HPDE6-E6E7 (cell line): ENCODE measurements at regions not wholly inside any gene's neighbourhood (a gene's known extent, or its start where the extent isn't known, plus 50 kb on each side); places are given as distances from the start of the nearest gene placed in this dataset.

Experiments used
- DNase-seq: peaks from one replicate; pipeline ENCODE4 v3.0.0; 2011; ENCODE audit warnings: missing footprints; ENCODE audit errors: extremely low spot score

GRCh38 chr16:50960517-50961202 lies 190.4 kb downstream of the SALL1 start:
- no peak for DNase-seq

- no peak for DNase-seq
Measured at GRCh38 chr16:50957056-50957455, 194.0 kb downstream of the SALL1 start.

GRCh38 chr16:50956637-50957036 lies 194.4 kb downstream of the SALL1 start:
- DNase-seq: no peak

GRCh38 chr16:50955311-50955710 lies 195.8 kb downstream of the SALL1 start:
- DNase-seq: no peak

- no peak for DNase-seq
Measured at GRCh38 chr16:50954469-50954868, 196.6 kb downstream of the SALL1 start.

GRCh38 chr16:50953290-50953689 lies 197.8 kb downstream of the SALL1 start:
- DNase-seq: no peak

GRCh38 chr16:50950955-50951354 lies 200.1 kb downstream of the SALL1 start:
- no peak for DNase-seq

GRCh38 chr16:50948268-50948930 lies 202.7 kb downstream of the SALL1 start:
- DNase-seq: no peak

- DNase-seq: no peak
Measured at GRCh38 chr16:50947826-50948225, 203.2 kb downstream of the SALL1 start.

- DNase-seq: no peak
Measured at GRCh38 chr16:50946606-50947005, 204.5 kb downstream of the SALL1 start.

- no peak for DNase-seq
Measured at GRCh38 chr16:50946098-50946497, 204.2 kb downstream of the CYLD start.

- DNase-seq: no peak
Measured at GRCh38 chr16:50945171-50945570, 203.3 kb downstream of the CYLD start.

GRCh38 chr16:50944436-50944835 lies 202.6 kb downstream of the CYLD start:
- DNase-seq: no peak

- DNase-seq: no peak
Measured at GRCh38 chr16:50944033-50944432, 202.1 kb downstream of the CYLD start.

GRCh38 chr16:50942143-50942542 lies 200.3 kb downstream of the CYLD start:
- no peak for DNase-seq

- DNase-seq: no peak
Measured at GRCh38 chr16:50941681-50942080, 199.8 kb downstream of the CYLD start.

GRCh38 chr16:50940275-50940854 lies 198.5 kb downstream of the CYLD start:
- no peak for DNase-seq

- no peak for DNase-seq
Measured at GRCh38 chr16:50939356-50939755, 197.5 kb downstream of the CYLD start.

GRCh38 chr16:50938932-50939331 lies 197.0 kb downstream of the CYLD start:
- no peak for DNase-seq

- DNase-seq: no peak
Measured at GRCh38 chr16:50933262-50933661, 191.4 kb downstream of the CYLD start.

GRCh38 chr16:50932348-50932935 lies 190.6 kb downstream of the CYLD start:
- DNase-seq: no peak

GRCh38 chr16:50928065-50928464 lies 186.2 kb downstream of the CYLD start:
- DNase-seq: no peak
